22Rv1 (cell line): ENCODE measurements at regions not wholly inside any gene's neighbourhood (a gene's known extent, or its start where the extent isn't known, plus 50 kb on each side); places are given as distances from the start of the nearest gene placed in this dataset.

Experiments
- CTCF ChIP-seq: fragments of 450-650 bp; IDR thresholded peaks from 2 replicates; pipeline ENCODE4 v1.5.1; 2017; ENCODE audit warnings: mild to moderate bottlenecking
- ZFX ChIP-seq: fragments of 450-650 bp; IDR thresholded peaks from 2 replicates; pipeline ENCODE4 v1.6.1; 2017; ENCODE audit warnings: antibody characterized with exemption, borderline replicate concordance

GRCh38 chr16:26247063-26247462 is 555.3 kb downstream of the HS3ST4 start:
- TF ChIP-seq CTCF (no peak), ZFX (no peak)
